BE2C (cell line): ENCODE measurements at regions not wholly inside any gene's neighbourhood (a gene's known extent, or its start where the extent isn't known, plus 50 kb on each side); places are given as distances from the start of the nearest gene placed in this dataset.

Source experiments
- DNase-seq: peaks from one replicate; pipeline ENCODE4 v3.0.0-alpha.2; 2020
- H3K27me3 ChIP-seq: fragments of 250-450 bp; sonication (Bioruptor Pico); 2 replicates; pipeline ENCODE4 v1.5.1; 2020; ENCODE audit warnings: mild to moderate bottlenecking
- H3K36me3 ChIP-seq: fragments of 250-450 bp; sonication (Bioruptor Pico); 2 replicates; pipeline ENCODE4 v1.5.1; 2020; ENCODE audit warnings: mild to moderate bottlenecking
- H3K4me1 ChIP-seq: fragments of 250-450 bp; sonication (Bioruptor Pico); 2 replicates; pipeline ENCODE4 v1.5.1; 2020
- H3K4me3 ChIP-seq: 2 replicates; pipeline ENCODE4 v1.5.1; 2011; ENCODE audit warnings: low read depth, low read length
- H3K9me3 ChIP-seq: fragments of 250-450 bp; sonication (Bioruptor Pico); 2 replicates; pipeline ENCODE4 v1.5.1; 2020
- TF ChIP-seq, protein P1 (sequence below): IDR thresholded peaks from 2 replicates; pipeline ENCODE4 v1.5.1; 2012; ENCODE audit warnings: mild to moderate bottlenecking, low read depth, low read length

- no peaks in the 10 kb centered on the region for H3K36me3 ChIP-seq
- H3K4me3 ChIP-seq: no peak overlapping the region
- TF ChIP-seq, protein P1, sequence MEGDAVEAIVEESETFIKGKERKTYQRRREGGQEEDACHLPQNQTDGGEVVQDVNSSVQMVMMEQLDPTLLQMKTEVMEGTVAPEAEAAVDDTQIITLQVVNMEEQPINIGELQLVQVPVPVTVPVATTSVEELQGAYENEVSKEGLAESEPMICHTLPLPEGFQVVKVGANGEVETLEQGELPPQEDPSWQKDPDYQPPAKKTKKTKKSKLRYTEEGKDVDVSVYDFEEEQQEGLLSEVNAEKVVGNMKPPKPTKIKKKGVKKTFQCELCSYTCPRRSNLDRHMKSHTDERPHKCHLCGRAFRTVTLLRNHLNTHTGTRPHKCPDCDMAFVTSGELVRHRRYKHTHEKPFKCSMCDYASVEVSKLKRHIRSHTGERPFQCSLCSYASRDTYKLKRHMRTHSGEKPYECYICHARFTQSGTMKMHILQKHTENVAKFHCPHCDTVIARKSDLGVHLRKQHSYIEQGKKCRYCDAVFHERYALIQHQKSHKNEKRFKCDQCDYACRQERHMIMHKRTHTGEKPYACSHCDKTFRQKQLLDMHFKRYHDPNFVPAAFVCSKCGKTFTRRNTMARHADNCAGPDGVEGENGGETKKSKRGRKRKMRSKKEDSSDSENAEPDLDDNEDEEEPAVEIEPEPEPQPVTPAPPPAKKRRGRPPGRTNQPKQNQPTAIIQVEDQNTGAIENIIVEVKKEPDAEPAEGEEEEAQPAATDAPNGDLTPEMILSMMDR: no peak
- H3K27me3 ChIP-seq: peaks cover 3% of the 10 kb centered on the region
- no peaks in the 10 kb centered on the region for H3K4me1 ChIP-seq
- DNase-seq: no peak
- H3K9me3 ChIP-seq: no peaks in the 10 kb centered on the region
Measured at GRCh38 chr13:106640515-106640914, 72.6 kb upstream of the ARGLU1 start.

- no peak for DNase-seq
- Histone ChIP-seq H3K4me3 (no peak overlapping the region), H3K36me3 (no peaks in the 10 kb centered on the region), H3K27me3 (no peaks in the 10 kb centered on the region), H3K4me1 (no peaks in the 10 kb centered on the region), H3K9me3 (no peaks in the 10 kb centered on the region)
- TF ChIP-seq, protein P1: no peak
Measured at GRCh38 chr13:106637519-106637918, 69.6 kb upstream of the ARGLU1 start.

GRCh38 chr13:106636492-106636891, 68.6 kb upstream of the ARGLU1 start:
- TF ChIP-seq, protein P1: no peak
- Histone ChIP-seq H3K36me3 (no peaks in the 10 kb centered on the region), H3K4me1 (no peaks in the 10 kb centered on the region), H3K27me3 (no peaks in the 10 kb centered on the region), H3K9me3 (no peaks in the 10 kb centered on the region), H3K4me3 (no peak overlapping the region)
- no peak for DNase-seq

- no peaks in the 10 kb centered on the region for H3K27me3 ChIP-seq
- no peak overlapping the region for H3K4me3 ChIP-seq
- no peaks in the 10 kb centered on the region for H3K9me3 ChIP-seq
- no peaks in the 10 kb centered on the region for H3K36me3 ChIP-seq
- DNase-seq: no peak
- no peaks in the 10 kb centered on the region for H3K4me1 ChIP-seq
- TF ChIP-seq, protein P1: no peak
Measured at GRCh38 chr13:106635616-106636015, 67.7 kb upstream of the ARGLU1 start.

DNA sequence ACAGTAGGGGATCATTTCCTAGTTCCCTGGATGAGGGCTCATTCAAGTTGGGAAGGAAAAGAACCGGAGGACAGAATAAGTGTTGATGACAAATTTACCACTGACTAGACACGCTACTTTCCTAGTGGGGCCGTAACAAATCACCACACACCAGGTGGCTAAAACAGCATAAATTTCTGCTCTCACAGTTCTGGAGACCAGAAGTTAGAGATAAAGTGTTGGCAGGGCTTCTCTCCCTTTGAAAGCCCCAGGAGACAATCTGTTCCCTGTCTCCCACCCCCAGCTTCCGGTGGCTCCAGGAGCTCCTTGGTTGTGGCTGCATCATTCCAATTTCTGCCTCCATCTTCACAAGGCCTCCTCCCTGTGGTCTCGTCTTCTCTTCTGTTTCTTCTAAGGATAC, 65.4 kb upstream of the ARGLU1 start:
- H3K4me1 ChIP-seq: no peaks in the 10 kb centered on the region
- no peaks in the 10 kb centered on the region for H3K36me3 ChIP-seq
- H3K4me3 ChIP-seq: no peak overlapping the region
- no peaks in the 10 kb centered on the region for H3K9me3 ChIP-seq
- no peak for DNase-seq
- TF ChIP-seq, protein P1: no peak
- H3K27me3 ChIP-seq: no peaks in the 10 kb centered on the region

GRCh38 chr13:106630650-106631049, 62.7 kb upstream of the ARGLU1 start:
- no peak for DNase-seq
- TF ChIP-seq, protein P1: no peak
- Histone ChIP-seq H3K9me3 (no peaks in the 10 kb centered on the region), H3K27me3 (peaks cover 6% of the 10 kb centered on the region), H3K4me1 (no peaks in the 10 kb centered on the region), H3K4me3 (no peak overlapping the region), H3K36me3 (no peaks in the 10 kb centered on the region)
